ENCODE measurements at regions not wholly inside any gene's neighbourhood (a gene's known extent, or its start where the extent isn't known, plus 50 kb on each side); places are given as distances from the start of the nearest gene placed in this dataset.

DNA sequence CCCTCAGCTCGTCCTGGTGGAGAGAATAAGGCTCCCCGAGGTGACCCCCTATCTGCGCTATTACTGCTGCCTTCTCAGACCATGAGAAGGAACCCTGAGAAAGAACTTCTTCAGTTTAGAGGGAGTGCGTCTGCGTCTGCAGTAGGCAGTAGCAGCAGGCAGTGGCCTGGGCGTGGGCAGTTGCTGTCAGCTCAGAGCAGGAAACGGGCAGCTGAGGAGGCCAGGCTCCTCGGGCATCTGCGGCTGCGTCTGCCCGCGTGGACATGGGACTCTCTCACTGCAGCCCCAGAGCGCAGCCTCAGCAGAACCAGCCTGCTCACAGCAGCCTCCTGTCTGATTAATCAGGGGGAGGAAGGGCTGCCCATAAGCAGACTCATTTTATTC is 49.8 kb upstream of the FCN1 start:
- Histone ChIP-seq H3K4me1 (ENCODE audit: insufficient read depth) (no peaks in the 10 kb centered on the region), H3K4me3 (ENCODE audit: low read depth, low read length) (no peak overlapping the region), H3K27ac (ENCODE audit: low read depth) (no peak overlapping the region), H3K36me3 (ENCODE audit: insufficient read depth) (no peaks in the 10 kb centered on the region)
- WGBS = 40% methylated on average over 13 of the region's 13 CpGs
- DNase-seq (ENCODE audit: extremely low spot score) = no peak

DNA sequence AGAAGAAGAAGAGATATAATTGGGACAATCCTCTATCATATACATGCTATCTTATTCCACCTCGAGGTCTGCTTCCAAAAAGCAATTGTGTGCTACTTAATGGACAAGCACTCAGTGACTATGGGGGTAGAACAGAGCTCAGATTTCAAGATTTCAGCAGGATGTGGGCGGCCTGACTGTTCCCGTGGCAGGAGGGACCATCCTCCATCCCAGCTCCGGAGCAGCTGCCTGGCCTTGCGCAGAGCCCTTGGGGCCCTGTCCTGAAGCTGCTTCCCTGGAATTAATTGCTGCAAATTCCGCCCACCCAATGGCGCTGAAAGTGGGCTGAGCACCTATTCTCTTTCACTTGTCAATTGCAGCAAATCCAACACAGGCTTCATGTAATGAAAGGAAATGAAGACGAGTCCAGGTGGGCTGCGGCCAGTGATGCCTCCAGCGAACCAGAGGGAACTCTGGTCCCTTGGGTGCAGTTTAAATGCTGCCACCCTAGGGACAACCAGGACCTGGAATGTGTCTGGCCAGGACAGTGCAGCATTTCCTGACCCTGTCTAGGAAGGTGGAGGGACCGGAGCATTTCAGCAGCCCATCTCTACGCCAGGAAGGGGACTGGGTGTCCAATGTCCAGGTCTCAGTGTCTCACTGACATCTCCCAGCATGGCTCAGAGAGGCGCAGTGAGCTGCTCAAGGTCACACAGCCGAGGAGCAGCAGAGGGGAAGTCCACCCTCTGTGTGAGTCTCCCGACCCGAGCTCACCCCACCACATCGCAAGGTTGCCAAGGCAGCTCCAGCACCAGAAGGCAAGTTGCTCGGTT is 50.5 kb upstream of the FCN1 start:
- peak; percentile 45 for DNase-seq (ENCODE audit: extremely low spot score)
- Histone ChIP-seq H3K36me3 (ENCODE audit: insufficient read depth) (no peaks in the 10 kb centered on the region), H3K4me3 (ENCODE audit: low read depth, low read length) (no peak overlapping the region), H3K4me1 (ENCODE audit: insufficient read depth) (no peaks in the 10 kb centered on the region), H3K27ac (ENCODE audit: low read depth) (no peak overlapping the region)
- WGBS = 56% methylated on average over 18 of the region's 18 CpGs

DNA sequence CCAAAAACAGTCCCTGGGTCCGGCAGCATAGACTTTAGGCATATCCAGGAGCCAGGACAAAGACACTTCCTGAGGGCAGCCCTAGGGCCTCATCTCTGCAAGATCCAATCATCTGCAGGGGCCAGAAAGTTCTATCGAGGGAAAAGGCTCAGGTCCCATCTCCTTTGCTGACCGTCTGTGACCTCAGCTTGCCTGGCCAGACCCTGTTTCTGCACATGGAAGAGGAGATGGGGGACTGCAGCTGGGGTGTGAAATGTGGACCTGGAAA is 51.0 kb upstream of the FCN1 start:
- no peaks in the 10 kb centered on the region for H3K36me3 ChIP-seq (ENCODE audit: insufficient read depth)
- no peaks in the 10 kb centered on the region for H3K4me1 ChIP-seq (ENCODE audit: insufficient read depth)
- H3K27ac ChIP-seq (ENCODE audit: low read depth) = no peak overlapping the region
- no peak overlapping the region for H3K4me3 ChIP-seq (ENCODE audit: low read depth, low read length)
- no peak for DNase-seq (ENCODE audit: extremely low spot score)
- 80% methylated on average over 3 of the region's 3 CpGs for WGBS

DNA sequence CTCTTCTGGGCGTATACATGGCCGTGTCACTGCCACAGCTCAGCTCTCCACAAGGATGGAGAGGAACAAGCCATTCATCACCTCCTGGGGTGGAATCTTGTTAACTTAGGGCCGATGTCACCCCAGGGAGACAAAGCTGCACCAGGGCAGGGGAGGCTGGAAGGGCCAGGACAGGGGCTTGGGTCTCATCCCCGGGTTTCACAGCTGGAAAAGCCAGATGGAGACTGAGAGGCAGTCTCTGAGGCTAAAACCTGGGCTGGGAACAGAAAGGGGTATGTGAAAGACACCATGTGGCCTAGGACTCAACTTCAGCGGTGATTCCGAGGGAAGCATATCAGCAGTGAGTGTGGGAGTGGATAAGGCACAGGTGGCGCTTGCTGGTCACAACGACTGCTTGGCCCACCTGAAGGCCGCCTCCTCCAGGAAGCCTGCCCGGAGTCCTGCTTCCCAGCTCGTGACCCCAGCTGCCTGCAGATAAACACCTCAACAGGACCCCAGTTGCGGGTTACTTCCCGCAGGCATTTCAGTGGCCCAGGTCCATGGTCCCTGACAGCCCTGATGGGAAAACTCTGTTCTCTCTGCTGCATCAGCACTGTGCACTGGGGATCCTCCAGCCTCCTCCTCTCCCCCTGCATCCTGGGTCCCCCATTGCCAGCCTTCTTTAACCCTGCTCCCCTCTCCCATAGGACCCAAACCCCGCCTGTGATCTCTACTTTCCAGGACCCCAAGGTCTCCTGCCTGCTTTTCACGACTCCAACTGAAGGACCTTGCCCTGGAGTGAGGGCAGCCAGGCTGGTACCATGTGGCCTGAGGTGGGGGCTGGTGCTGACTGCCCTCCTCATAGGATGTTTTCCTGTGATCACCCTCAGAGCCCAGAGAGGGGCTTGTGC is 51.7 kb upstream of the FCN1 start:
- H3K36me3 ChIP-seq (ENCODE audit: insufficient read depth) = no peaks in the 10 kb centered on the region
- WGBS = 82% methylated on average over 15 of the region's 15 CpGs
- H3K4me3 ChIP-seq (ENCODE audit: low read depth, low read length) = no peak overlapping the region
- no peaks in the 10 kb centered on the region for H3K4me1 ChIP-seq (ENCODE audit: insufficient read depth)
- no peak for DNase-seq (ENCODE audit: extremely low spot score)
- H3K27ac ChIP-seq (ENCODE audit: low read depth) = no peak overlapping the region

DNA sequence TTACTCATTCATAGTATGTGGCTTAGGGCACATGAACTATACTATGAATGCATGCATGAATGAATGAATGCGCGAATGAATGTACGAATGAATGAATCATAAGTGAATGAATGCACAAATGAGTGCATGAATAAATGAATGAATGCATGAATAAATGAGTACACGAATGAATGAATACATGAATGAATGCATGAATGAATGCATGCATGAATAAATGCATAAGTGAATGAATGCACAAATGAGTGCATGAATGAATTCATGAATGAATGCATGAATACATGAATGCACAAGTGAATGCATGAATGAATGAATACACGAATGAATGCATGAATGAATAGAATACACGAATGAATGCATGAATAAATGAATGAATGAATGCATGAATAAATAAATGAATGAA is 52.5 kb upstream of the FCN1 start:
- no peak for DNase-seq (ENCODE audit: extremely low spot score)
- H3K4me3 ChIP-seq (ENCODE audit: low read depth, low read length) = no peak overlapping the region
- H3K27ac ChIP-seq (ENCODE audit: low read depth) = no peak overlapping the region
- no peaks in the 10 kb centered on the region for H3K36me3 ChIP-seq (ENCODE audit: insufficient read depth)
- H3K4me1 ChIP-seq (ENCODE audit: insufficient read depth) = no peaks in the 10 kb centered on the region
- 93% methylated on average over 6 of the region's 6 CpGs for WGBS

DNA sequence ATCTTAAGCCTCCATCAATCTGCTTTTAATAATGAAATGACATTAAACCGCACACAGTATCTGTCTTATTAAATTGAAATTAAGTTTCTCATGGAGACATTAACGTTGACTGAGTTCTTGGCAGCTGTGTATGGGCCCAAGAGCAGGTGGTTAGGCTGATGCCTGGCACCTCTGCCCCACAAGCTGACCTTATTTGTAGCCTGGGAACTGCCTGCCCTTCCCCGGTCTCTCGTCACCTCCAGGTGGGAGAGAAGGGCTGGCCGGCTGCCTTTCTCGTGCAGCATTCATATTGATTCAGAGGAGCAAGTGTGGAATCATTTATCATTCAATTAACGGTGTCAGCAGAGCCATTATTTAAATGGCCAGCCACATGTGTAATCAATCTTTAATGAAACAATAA is 53.0 kb upstream of the FCN1 start:
- Histone ChIP-seq H3K27ac (ENCODE audit: low read depth) (no peak overlapping the region), H3K36me3 (ENCODE audit: insufficient read depth) (no peaks in the 10 kb centered on the region), H3K4me3 (ENCODE audit: low read depth, low read length) (no peak overlapping the region), H3K4me1 (ENCODE audit: insufficient read depth) (no peaks in the 10 kb centered on the region)
- DNase-seq (ENCODE audit: extremely low spot score) = no peak
- WGBS = 72% methylated on average over 7 of the region's 7 CpGs

DNA sequence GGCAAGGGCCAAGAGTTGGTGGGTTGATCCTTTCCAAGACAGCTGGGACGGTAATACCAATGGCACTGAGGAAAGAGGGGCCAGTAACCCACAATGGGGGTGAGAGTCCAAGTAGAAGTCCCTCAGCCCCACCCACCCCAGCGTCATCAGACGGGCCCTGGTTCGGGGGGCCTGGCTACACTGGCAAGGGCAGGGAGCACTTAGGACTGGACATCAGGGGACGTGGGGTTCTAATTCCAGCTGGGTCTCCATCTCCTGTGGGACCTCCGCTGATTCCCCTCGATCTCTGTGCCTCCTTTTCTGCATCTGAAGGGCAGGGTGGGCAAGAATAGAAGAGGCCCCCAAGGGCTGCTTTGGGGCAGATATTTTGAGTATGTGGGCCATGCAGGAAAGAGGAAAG is 53.5 kb upstream of the FCN1 start:
- no peaks in the 10 kb centered on the region for H3K36me3 ChIP-seq (ENCODE audit: insufficient read depth)
- no peak overlapping the region for H3K27ac ChIP-seq (ENCODE audit: low read depth)
- no peak overlapping the region for H3K4me3 ChIP-seq (ENCODE audit: low read depth, low read length)
- no peak for DNase-seq (ENCODE audit: extremely low spot score)
- no peaks in the 10 kb centered on the region for H3K4me1 ChIP-seq (ENCODE audit: insufficient read depth)
- WGBS = 90% methylated on average over 7 of the region's 7 CpGs

DNA sequence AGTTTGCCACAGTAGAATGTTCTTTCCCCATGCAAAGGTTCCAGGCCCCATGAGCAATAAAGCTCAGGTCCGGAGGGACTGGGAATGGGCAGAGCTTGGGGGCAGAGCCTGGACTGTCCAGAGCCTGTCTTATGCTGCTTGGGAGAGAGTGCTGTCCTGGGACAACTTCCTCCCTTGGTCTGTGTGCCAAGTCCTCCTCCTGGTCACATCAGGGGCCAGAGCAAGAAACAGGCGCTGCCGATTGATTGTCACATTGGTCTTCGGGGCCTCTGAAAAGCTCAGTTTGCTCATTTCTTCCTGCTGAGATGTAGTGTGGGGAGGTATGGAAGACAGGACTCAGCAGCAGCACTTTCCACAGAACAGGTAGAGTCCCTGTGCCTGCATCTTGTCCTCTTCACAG is 54.0 kb upstream of the FCN1 start:
- no peak for DNase-seq (ENCODE audit: extremely low spot score)
- Histone ChIP-seq H3K36me3 (ENCODE audit: insufficient read depth) (no peaks in the 10 kb centered on the region), H3K27ac (ENCODE audit: low read depth) (no peak overlapping the region), H3K4me3 (ENCODE audit: low read depth, low read length) (no peak overlapping the region), H3K4me1 (ENCODE audit: insufficient read depth) (no peaks in the 10 kb centered on the region)
- whole genome bisulfite sequencing = 70% methylated on average over 4 of the region's 4 CpGs

DNA sequence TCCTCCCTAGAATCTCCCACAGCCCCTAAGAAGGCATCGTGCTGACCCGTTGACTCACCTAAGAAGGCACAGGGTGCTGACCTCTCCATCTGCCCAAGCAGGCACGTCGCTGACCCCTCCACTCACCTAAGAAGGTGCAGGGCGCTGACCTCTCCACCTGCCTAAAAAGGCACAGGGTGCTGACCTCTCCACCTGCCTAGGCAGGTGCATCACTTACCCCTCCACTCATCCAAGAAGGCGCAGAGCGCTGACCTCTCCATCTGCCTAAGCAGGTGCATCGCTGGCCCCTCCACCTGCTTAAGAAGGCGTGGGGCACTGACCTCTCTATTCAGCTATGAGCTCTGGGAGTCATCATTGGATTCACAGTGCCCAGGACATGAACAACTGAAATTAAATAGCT is 54.4 kb upstream of the FCN1 start:
- Histone ChIP-seq H3K27ac (ENCODE audit: low read depth) (no peak overlapping the region), H3K36me3 (ENCODE audit: insufficient read depth) (no peaks in the 10 kb centered on the region), H3K4me1 (ENCODE audit: insufficient read depth) (no peaks in the 10 kb centered on the region), H3K4me3 (ENCODE audit: low read depth, low read length) (no peak overlapping the region)
- WGBS = 92% methylated on average over 9 of the region's 9 CpGs
- DNase-seq (ENCODE audit: extremely low spot score) = no peak

DNA sequence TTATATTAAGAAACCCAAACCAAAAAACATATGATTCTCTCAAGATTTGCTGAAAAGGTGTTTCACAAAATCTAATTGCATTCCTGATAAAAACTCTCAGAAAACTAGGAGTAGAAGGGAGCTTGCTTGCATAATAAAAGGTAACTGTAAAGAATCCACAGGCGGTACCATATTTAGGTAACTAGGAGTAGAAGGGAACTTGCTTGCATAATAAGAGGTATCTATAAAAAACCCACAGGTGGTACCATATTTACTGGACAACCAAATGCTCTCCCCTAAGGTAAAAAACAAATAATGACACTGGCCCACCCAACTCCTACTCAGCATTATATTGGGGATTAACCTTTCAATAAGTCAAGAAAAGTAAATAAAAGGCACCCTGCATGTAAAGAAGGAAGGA is 57.5 kb upstream of the FCN1 start:
- Histone ChIP-seq H3K4me1 (ENCODE audit: insufficient read depth) (no peaks in the 10 kb centered on the region), H3K36me3 (ENCODE audit: insufficient read depth) (no peaks in the 10 kb centered on the region), H3K4me3 (ENCODE audit: low read depth, low read length) (no peak overlapping the region), H3K27ac (ENCODE audit: low read depth) (no peak overlapping the region)
- no peak for DNase-seq (ENCODE audit: extremely low spot score)
- WGBS = 74% methylated on average over 1 of the region's 1 CpG

DNA sequence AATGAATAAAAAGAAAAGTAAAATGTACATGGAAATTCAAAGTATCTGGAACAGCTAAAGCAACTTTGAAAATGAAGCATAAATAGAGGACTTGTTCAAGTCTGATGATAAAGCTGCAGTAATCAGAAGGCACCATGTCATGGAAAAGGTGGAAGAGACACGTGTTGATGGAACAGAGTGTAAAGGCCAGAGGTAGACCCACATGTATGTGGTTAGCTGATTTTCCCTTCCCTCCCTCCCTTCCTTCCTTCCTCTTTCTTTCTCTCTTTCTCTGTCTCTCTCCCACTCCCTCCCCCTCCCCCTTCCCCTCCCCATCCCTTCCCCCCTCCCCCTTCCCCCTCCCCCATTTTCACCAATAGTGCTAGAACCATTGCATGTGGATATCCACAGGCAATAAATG is 58.7 kb upstream of the FCN1 start:
- Histone ChIP-seq H3K4me3 (ENCODE audit: low read depth, low read length) (no peak overlapping the region), H3K36me3 (ENCODE audit: insufficient read depth) (no peaks in the 10 kb centered on the region), H3K27ac (ENCODE audit: low read depth) (no peak overlapping the region), H3K4me1 (ENCODE audit: insufficient read depth) (no peaks in the 10 kb centered on the region)
- WGBS = 53% methylated on average over 1 of the region's 1 CpG
- DNase-seq (ENCODE audit: extremely low spot score) = no peak

DNA sequence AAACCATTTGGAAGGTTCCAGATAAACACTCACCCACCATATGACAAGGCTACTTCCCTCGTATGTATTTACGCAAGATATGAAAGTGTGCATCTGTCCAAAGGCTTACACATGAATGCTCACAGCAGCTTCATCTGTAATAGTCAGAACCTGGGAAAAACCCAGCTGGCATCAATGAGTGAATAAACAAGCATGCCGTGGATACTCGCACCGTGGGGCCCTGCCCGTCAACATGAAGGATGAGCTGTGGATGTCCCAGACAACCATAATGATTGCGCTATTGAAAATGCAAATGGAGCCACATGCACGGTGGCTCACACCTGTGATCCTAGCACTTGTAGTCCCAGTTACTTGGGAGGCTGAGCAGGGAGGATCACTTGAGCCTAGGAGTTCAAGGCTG is 60.6 kb upstream of the FCN1 start:
- Histone ChIP-seq H3K27ac (ENCODE audit: low read depth) (no peak overlapping the region), H3K4me3 (ENCODE audit: low read depth, low read length) (no peak overlapping the region), H3K36me3 (ENCODE audit: insufficient read depth) (no peaks in the 10 kb centered on the region), H3K4me1 (ENCODE audit: insufficient read depth) (no peaks in the 10 kb centered on the region)
- DNase-seq (ENCODE audit: extremely low spot score) = no peak
- 71% methylated on average over 8 of the region's 8 CpGs for WGBS

DNA sequence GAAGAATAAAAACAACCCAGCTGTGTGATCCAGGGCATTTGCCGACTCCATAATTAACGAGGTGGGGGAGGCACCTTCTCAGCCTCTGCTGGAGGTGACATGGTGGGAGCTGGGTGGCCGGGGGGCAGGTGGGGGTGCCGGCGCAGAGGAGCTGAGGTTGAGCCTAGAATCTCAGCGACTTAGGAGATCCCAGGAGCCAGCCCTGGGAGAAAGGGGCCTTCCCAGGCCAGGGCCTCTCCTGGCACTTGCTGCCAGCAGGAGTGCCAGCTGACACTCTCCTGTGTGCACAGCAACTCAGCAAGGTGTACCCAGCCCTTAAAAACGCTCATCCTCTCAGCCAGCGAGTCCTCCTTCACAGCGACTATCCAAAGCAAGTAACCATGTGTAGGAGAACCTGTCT is 62.8 kb upstream of the FCN1 start:
- WGBS = 80% methylated on average over 9 of the region's 9 CpGs
- no peak for DNase-seq (ENCODE audit: extremely low spot score)

DNA sequence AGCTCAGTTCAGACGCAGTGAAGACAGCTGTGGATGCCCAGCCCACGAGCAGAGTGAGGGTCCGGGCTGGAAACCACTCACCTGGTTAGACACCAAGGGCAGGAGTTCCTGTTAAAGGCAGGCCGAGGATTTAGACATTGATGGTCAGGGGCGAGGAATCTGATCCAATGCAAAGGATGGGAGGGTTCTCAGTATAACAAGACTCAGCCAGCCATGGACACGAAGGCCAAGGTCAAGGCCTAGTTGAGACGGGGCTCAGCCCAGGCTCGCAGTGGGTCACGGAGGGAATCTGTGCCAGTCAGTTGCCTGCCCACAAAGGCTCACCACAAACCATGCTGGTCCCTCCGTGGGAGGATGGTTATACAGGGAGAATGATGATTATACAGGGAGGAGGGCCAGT is 63.3 kb upstream of the FCN1 start:
- Histone ChIP-seq H3K27ac (ENCODE audit: low read depth) (no peak overlapping the region), H3K4me3 (ENCODE audit: low read depth, low read length) (no peak overlapping the region), H3K4me1 (ENCODE audit: insufficient read depth) (no peaks in the 10 kb centered on the region), H3K36me3 (ENCODE audit: insufficient read depth) (no peaks in the 10 kb centered on the region)
- 78% methylated on average over 10 of the region's 10 CpGs for WGBS
- DNase-seq (ENCODE audit: extremely low spot score) = no peak

More for the DNA sequence above, 62.8 kb upstream of the FCN1 start:
- Histone ChIP-seq H3K27ac (ENCODE audit: low read depth) (no peak overlapping the region), H3K4me1 (ENCODE audit: insufficient read depth) (no peaks in the 10 kb centered on the region), H3K36me3 (ENCODE audit: insufficient read depth) (no peaks in the 10 kb centered on the region), H3K4me3 (ENCODE audit: low read depth, low read length) (no peak overlapping the region)
